ENCODE measurements at regions not wholly inside any gene's neighbourhood (a gene's known extent, or its start where the extent isn't known, plus 50 kb on each side); places are given as distances from the start of the nearest gene placed in this dataset.

DNA sequence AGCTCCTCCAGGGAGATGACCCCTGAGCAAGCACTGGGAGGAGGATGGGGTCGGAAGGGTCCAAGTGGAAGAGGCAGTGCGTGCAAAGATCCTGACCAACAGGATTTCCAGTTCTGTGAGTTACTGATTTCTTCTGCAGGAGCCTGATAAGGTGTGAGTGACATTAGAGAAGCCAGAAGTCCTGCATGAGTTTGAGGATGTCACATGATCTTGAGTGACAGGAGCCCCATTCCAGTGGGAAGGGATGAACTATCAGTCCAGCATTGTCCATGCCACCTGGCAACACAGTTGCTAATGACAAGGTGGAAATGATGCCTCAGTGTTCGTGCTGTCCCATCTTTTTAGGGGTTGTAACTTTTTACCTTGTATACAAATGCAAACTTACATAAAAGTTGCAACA lies 285.1 kb upstream of the HDAC4 start:
- TF ChIP-seq, protein P1, sequence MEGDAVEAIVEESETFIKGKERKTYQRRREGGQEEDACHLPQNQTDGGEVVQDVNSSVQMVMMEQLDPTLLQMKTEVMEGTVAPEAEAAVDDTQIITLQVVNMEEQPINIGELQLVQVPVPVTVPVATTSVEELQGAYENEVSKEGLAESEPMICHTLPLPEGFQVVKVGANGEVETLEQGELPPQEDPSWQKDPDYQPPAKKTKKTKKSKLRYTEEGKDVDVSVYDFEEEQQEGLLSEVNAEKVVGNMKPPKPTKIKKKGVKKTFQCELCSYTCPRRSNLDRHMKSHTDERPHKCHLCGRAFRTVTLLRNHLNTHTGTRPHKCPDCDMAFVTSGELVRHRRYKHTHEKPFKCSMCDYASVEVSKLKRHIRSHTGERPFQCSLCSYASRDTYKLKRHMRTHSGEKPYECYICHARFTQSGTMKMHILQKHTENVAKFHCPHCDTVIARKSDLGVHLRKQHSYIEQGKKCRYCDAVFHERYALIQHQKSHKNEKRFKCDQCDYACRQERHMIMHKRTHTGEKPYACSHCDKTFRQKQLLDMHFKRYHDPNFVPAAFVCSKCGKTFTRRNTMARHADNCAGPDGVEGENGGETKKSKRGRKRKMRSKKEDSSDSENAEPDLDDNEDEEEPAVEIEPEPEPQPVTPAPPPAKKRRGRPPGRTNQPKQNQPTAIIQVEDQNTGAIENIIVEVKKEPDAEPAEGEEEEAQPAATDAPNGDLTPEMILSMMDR (IDR thresholded peaks at IDR 0.05), result no peak
- no peak for TF ChIP-seq EZH2 (IDR thresholded peaks at IDR 0.05)

Data from neural progenitor cell (in vitro differentiated cells).